PFSK-1 (cell line): ENCODE measurements at regions not wholly inside any gene's neighbourhood (a gene's known extent, or its start where the extent isn't known, plus 50 kb on each side); places are given as distances from the start of the nearest gene placed in this dataset.

ENCODE experiments used
- FOXP2 ChIP-seq: optimal IDR thresholded peaks from 2 replicates; pipeline ENCODE3; 2011; ENCODE audit warnings: borderline replicate concordance, control low read depth, inconsistent platforms; ENCODE audit not compliant: insufficient read depth; ENCODE audit errors: extremely low read length, extremely low read depth
- POLR2AphosphoS5 ChIP-seq: IDR thresholded peaks from 2 replicates; pipeline ENCODE4 v1.6.1; 2012; ENCODE audit warnings: low read depth, mild to moderate bottlenecking, control low read depth, low read length, moderate library complexity
- REST ChIP-seq, 2 experiments: IDR thresholded peaks; 2 replicates each; pipeline versions ENCODE4 v1.6.1 to v1.8.0; 2011 to 2012; ENCODE audit warnings: low read depth in 2 of 2, low read length in 2 of 2, control low read depth in 1 of 2, inconsistent platforms in 1 of 2, mild to moderate bottlenecking in 1 of 2, moderate library complexity in 1 of 2; ENCODE audit not compliant: insufficient read depth in 1 of 2
- SIN3A ChIP-seq: IDR thresholded peaks from 2 replicates; pipeline ENCODE4 v1.6.1; 2012; ENCODE audit warnings: mild to moderate bottlenecking, low read length, moderate library complexity, borderline replicate concordance; ENCODE audit not compliant: insufficient read depth
- TAF1 ChIP-seq: IDR thresholded peaks from 2 replicates; pipeline ENCODE4 v1.6.1; 2012; ENCODE audit warnings: low read length, control low read depth, borderline replicate concordance; ENCODE audit not compliant: insufficient read depth

GRCh38 chr2:56583796-56584315, 400.1 kb downstream of the CCDC85A start:
- no peak for TF ChIP-seq FOXP2
- TF ChIP-seq POLR2AphosphoS5 = no peak
- no peak for TF ChIP-seq REST (IDR thresholded peaks at IDR 0.05; ENCODE audit: insufficient read depth in 1 of 2, low read depth in 2 of 2, low read length in 2 of 2)
- TF ChIP-seq TAF1 = no peak
- no peak for TF ChIP-seq SIN3A

GRCh38 chr2:56587456-56587855, 403.7 kb downstream of the CCDC85A start:
- TF ChIP-seq TAF1 (no peak), SIN3A (no peak), POLR2AphosphoS5 (no peak), FOXP2 (no peak), REST (IDR thresholded peaks at IDR 0.05; ENCODE audit: insufficient read depth in 1 of 2, low read depth in 2 of 2, low read length in 2 of 2) (no peak)

GRCh38 chr2:56589194-56589593, 405.4 kb downstream of the CCDC85A start:
- no peak for TF ChIP-seq POLR2AphosphoS5

- TF ChIP-seq FOXP2 = no peak
- no peak for TF ChIP-seq POLR2AphosphoS5
- no peak for TF ChIP-seq TAF1
- TF ChIP-seq SIN3A = no peak
Measured at GRCh38 chr2:56589835-56590234, 406.0 kb downstream of the CCDC85A start.

- no peak for TF ChIP-seq TAF1
- TF ChIP-seq FOXP2 = no peak
- no peak for TF ChIP-seq REST (IDR thresholded peaks at IDR 0.05; ENCODE audit: insufficient read depth in 1 of 2, low read depth in 2 of 2, low read length in 2 of 2)
- no peak for TF ChIP-seq POLR2AphosphoS5
- no peak for TF ChIP-seq SIN3A
Measured at GRCh38 chr2:56590611-56591010, 406.8 kb downstream of the CCDC85A start.

- TF ChIP-seq FOXP2 (no peak), SIN3A (no peak), TAF1 (no peak), REST (IDR thresholded peaks at IDR 0.05; ENCODE audit: insufficient read depth in 1 of 2, low read depth in 2 of 2, low read length in 2 of 2) (no peak), POLR2AphosphoS5 (no peak)
Measured at GRCh38 chr2:56613254-56613653, 429.5 kb downstream of the CCDC85A start.
